ENCODE measurements at regions not wholly inside any gene's neighbourhood (a gene's known extent, or its start where the extent isn't known, plus 50 kb on each side); places are given as distances from the start of the nearest gene placed in this dataset.

- TF ChIP-seq CBX8 (IDR thresholded peaks at IDR 0.05; ENCODE audit: borderline replicate concordance, low read depth, low read length), result no peak
These were observed 786.7 kb upstream of the GHITM start (continued) for GRCh38 chr10:83352588-83352987.

- Histone ChIP-seq H3K23ac (ENCODE audit: insufficient read length) (no peak overlapping the region), H3K9ac (replicated peaks in 1 of 4; ENCODE audit: extremely low read depth in 1 of 4, low read depth in 3 of 4, low read length in 3 of 4) (no peak overlapping the region), H4K8ac (ENCODE audit: extremely low read depth, insufficient read depth, low read length) (no peak overlapping the region), H3K27me3 (replicated peaks in 1 of 4; ENCODE audit: control insufficient read depth in 3 of 4, extremely low read depth in 1 of 4, insufficient read depth in 3 of 4, low read length in 3 of 4) (no peaks in the 10 kb centered on the region), H3K18ac (ENCODE audit: extremely low read depth, low read length) (no peak overlapping the region), H2BK20ac (ENCODE audit: low read length) (no peak overlapping the region), H3K4ac (replicated peaks; ENCODE audit: insufficient read length, low read depth, low read length) (no peak overlapping the region), H3K9me3 (ENCODE audit: insufficient read depth in 2 of 2, low read depth in 1 of 2, low read length in 1 of 2) (no peaks in the 10 kb centered on the region), H2AK5ac (ENCODE audit: low read depth, low read length) (no peak overlapping the region), H2AFZ (ENCODE audit: low read length) (no peak overlapping the region), H3K36me3 (ENCODE audit: control insufficient read depth in 2 of 4, insufficient read depth in 4 of 4, low read length in 3 of 4) (no peaks in the 10 kb centered on the region), H3K56ac (replicated peaks; ENCODE audit: insufficient read length, low read depth, low read length) (no peak overlapping the region), H3K23me2 (ENCODE audit: low read depth, low read length) (no peaks in the 10 kb centered on the region), H3K14ac (ENCODE audit: insufficient read length) (no peak overlapping the region), H2BK120ac (replicated peaks; ENCODE audit: low read depth, low read length) (no peak overlapping the region), H3K79me1 (ENCODE audit: low read depth, low read length) (no peaks in the 10 kb centered on the region), H3K4me2 (ENCODE audit: insufficient read depth in 1 of 2, low read depth in 2 of 2, low read length in 2 of 2) (no peak overlapping the region), H2BK15ac (ENCODE audit: low read length) (no peak overlapping the region), H3K4me1 (replicated peaks in 1 of 4; ENCODE audit: control insufficient read depth in 3 of 4, insufficient read depth in 4 of 4, low read length in 3 of 4) (no peaks in the 10 kb centered on the region), H3K27ac (ENCODE audit: low read depth, low read length) (no peak overlapping the region), H2BK5ac (ENCODE audit: low read depth, low read length) (no peak overlapping the region), H3K4me3 (ENCODE audit: extremely low read depth in 1 of 4, insufficient read depth in 2 of 4, low read depth in 3 of 4, low read length in 4 of 4) (no peak overlapping the region), H4K20me1 (replicated peaks in 1 of 2; ENCODE audit: control insufficient read depth in 1 of 2, insufficient read depth in 2 of 2, low read length in 2 of 2) (no peaks in the 10 kb centered on the region), H4K91ac (replicated peaks; ENCODE audit: insufficient read length, low read length) (no peak overlapping the region), H4K5ac (ENCODE audit: insufficient read length, low read depth, low read length) (no peak overlapping the region), H3K79me2 (ENCODE audit: control insufficient read depth in 1 of 2, insufficient read depth in 2 of 2, low read length in 2 of 2) (no peaks in the 10 kb centered on the region), H2BK12ac (ENCODE audit: low read depth, low read length) (no peak overlapping the region)
- FAIRE-seq (no peak), DNase-seq (ENCODE audit: low read depth in 1 of 2, low spot score in 2 of 2) (no peak)
- 42% methylated on average over 1 of the region's 1 CpG; no CpG with 5 or more reads in 1 of the 2 experiments for WGBS, 2 experiments (ENCODE audit: extremely low coverage in 1 of 2, insufficient coverage in 1 of 2, insufficient read length in 1 of 2, insufficient replicate concordance in 2 of 2, low coverage in 1 of 2, low lambda C conversion rate in 2 of 2, missing lambda C conversion rate in 1 of 2)
- ChIA-PET POLR2A (ENCODE audit: partially characterized antibody) (no interaction called here), CTCF (ENCODE audit: partially characterized antibody) (interaction anchor here (1.3 kb wide), 1 partner anchor 517 kb away, joined by 5 read pairs; no protein-coding TSS in a partner anchor)
- TF ChIP-seq CHD1 (IDR thresholded peaks at IDR 0.05; ENCODE audit: low read depth, low read length), result no peak
- TF ChIP-seq RBBP5 (IDR thresholded peaks at IDR 0.05; ENCODE audit: borderline replicate concordance, low read depth, low read length), result no peak
- TF ChIP-seq BRCA1 (IDR thresholded peaks at IDR 0.05; ENCODE audit: low read depth, low read length), result no peak
- no peak for TF ChIP-seq NRF1 (IDR thresholded peaks at IDR 0.05; ENCODE audit: low read depth, low read length)
- TF ChIP-seq SIX5 (IDR thresholded peaks at IDR 0.05; ENCODE audit: low read depth, low read length), result no peak
- TF ChIP-seq ATF3 (IDR thresholded peaks at IDR 0.05; ENCODE audit: insufficient read depth, low read depth, low read length), result no peak
- no peak for TF ChIP-seq TBP (IDR thresholded peaks at IDR 0.05; ENCODE audit: low read depth, low read length)
- no peak for TF ChIP-seq HDAC2 (IDR thresholded peaks at IDR 0.05; ENCODE audit: borderline replicate concordance in 1 of 2, low read depth in 2 of 2, low read length in 2 of 2)
These were observed 784.9 kb upstream of the GHITM start for GRCh38 chr10:83354456-83354855.
